OCI-LY7 (cell line): ENCODE measurements at regions not wholly inside any gene's neighbourhood (a gene's known extent, or its start where the extent isn't known, plus 50 kb on each side); places are given as distances from the start of the nearest gene placed in this dataset.

ENCODE experiments used
- BruUV-seq: library from RNA; stranded (reverse); fragments of 400-500 nt; replicated peaks from 2 replicates; lab custom pipeline; 2021; lab: Mats Ljungman, UMichigan
- CTCF ChIA-PET: fragments of 300-600 bp; sonication (Branson Sonifier 250); formaldehyde crosslinking; loops from one replicate; lab custom pipeline; 2022; ENCODE audit warnings: antibody characterized with exemption; ENCODE audit not compliant: unreplicated experiment; lab: Charles Lee
- POLR2A ChIA-PET: fragments of 300-600 bp; sonication (Branson Sonifier 250); formaldehyde crosslinking; loops from one replicate; lab custom pipeline; 2022; ENCODE audit warnings: antibody characterized with exemption; lab: Charles Lee
- DNase-seq: peaks from one replicate; pipeline ENCODE4 v3.0.0-alpha.2; 2015; ENCODE audit warnings: low spot score
- H2AFZ ChIP-seq: fragments of 200-600 bp; sonication (generic), shearing (Covaris generic); 2 replicates; pipeline ENCODE4 v1.6.1; 2014; ENCODE audit warnings: mild to moderate bottlenecking, antibody characterized with exemption, low read length, moderate library complexity
- H3K27ac ChIP-seq: fragments of 200-600 bp; sonication (generic); 2 replicates; pipeline ENCODE4 v1.5.1; 2014; ENCODE audit warnings: mixed run types, low read depth, mild to moderate bottlenecking, moderate library complexity, low read length, inconsistent platforms; ENCODE audit not compliant: poor library complexity, severe bottlenecking
- H3K36me3 ChIP-seq: fragments of 200-600 bp; sonication (generic); 2 replicates; pipeline ENCODE4 v1.6.1; 2014; ENCODE audit warnings: mild to moderate bottlenecking, antibody characterized with exemption, low read length, moderate library complexity, mixed read lengths; ENCODE audit not compliant: insufficient read depth
- H3K4me1 ChIP-seq: fragments of 200-600 bp; sonication (generic); 2 replicates; pipeline ENCODE4 v1.5.1; 2014; ENCODE audit warnings: mild to moderate bottlenecking, low read length; ENCODE audit not compliant: insufficient read depth, poor library complexity, severe bottlenecking
- H3K4me2 ChIP-seq: fragments of 200-600 bp; sonication (generic); 2 replicates; pipeline ENCODE4 v1.6.1; 2014; ENCODE audit warnings: mild to moderate bottlenecking, low read length
- H3K4me3 ChIP-seq: fragments of 200-600 bp; sonication (generic); 2 replicates; pipeline ENCODE4 v1.5.1; 2014; ENCODE audit warnings: mild to moderate bottlenecking, low read depth, low read length; ENCODE audit not compliant: poor library complexity, severe bottlenecking
- H3K79me2 ChIP-seq: fragments of 200-600 bp; sonication (generic); 2 replicates; pipeline ENCODE4 v1.6.1; 2016; ENCODE audit warnings: low read depth, mild to moderate bottlenecking, low read length, moderate library complexity, mixed read lengths; ENCODE audit not compliant: insufficient read depth
- H3K9me2 ChIP-seq: fragments of 200-600 bp; sonication (generic); 2 replicates; pipeline ENCODE4 v1.6.1; 2016; ENCODE audit warnings: mild to moderate bottlenecking, low read length, mixed read lengths; ENCODE audit not compliant: insufficient read depth
- H3K9me3 ChIP-seq: fragments of 200-600 bp; sonication (generic); 2 replicates; pipeline ENCODE4 v1.6.1; 2014; ENCODE audit warnings: mild to moderate bottlenecking, mixed run types, low read length, mixed read lengths
- H4K20me1 ChIP-seq: fragments of 200-600 bp; sonication (generic); 2 replicates; pipeline ENCODE4 v1.6.1; 2014; ENCODE audit warnings: mild to moderate bottlenecking, antibody characterized with exemption, low read length, moderate library complexity, mixed read lengths; ENCODE audit not compliant: insufficient read depth
- CTCF ChIP-seq: fragments of 200-600 bp; sonication (generic); conservative IDR thresholded peaks from 2 replicates; pipeline ENCODE4 v1.5.1; 2014; ENCODE audit warnings: mild to moderate bottlenecking, antibody characterized with exemption, low read length, moderate library complexity, mixed read lengths
- EZH2phosphoT487 ChIP-seq: fragments of 200-600 bp; sonication (generic); IDR thresholded peaks from 2 replicates; pipeline ENCODE4 v1.6.1; 2018; ENCODE audit warnings: low read depth, borderline replicate concordance, mild to moderate bottlenecking, mixed run types, antibody characterized with exemption, low read length, moderate library complexity, mixed read lengths
- intact Hi-C: fragments of 100-400 bp; cut with micrococcal nuclease; formaldehyde crosslinking; loops from one replicate; pipeline ENCODE4 v1.10.0; 2022; ENCODE audit not compliant: unreplicated experiment

DNA sequence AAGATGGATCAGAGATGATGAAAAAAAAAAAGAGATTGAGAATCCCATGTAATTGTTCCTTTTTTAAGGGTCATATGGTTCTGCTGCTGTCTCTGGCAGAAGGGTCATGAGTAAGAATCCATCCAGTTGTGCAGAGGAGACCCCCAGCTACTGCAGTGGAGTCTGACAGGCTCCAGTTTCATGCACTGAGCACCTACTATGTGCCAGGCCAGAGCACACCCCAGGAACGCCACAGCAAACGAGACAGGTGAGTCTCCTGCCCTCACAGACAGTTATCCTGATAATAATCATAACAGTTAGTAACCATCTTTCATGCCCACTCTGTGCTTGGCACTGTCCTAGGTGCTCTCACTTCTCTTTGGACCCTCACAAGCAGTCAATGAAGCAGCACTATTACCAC is 420.0 kb downstream of the MATN1 start:
- intact Hi-C loops, result no loop called here
- Histone ChIP-seq H3K9me2 (no peaks in the 10 kb centered on the region), H3K27ac (no peak overlapping the region), H3K4me1 (no peaks in the 10 kb centered on the region), H3K4me3 (no peak overlapping the region), H4K20me1 (no peaks in the 10 kb centered on the region), H3K9me3 (no peaks in the 10 kb centered on the region), H3K36me3 (no peaks in the 10 kb centered on the region), H3K79me2 (no peaks in the 10 kb centered on the region), H2AFZ (no peak overlapping the region), H3K4me2 (no peak overlapping the region)
- CTCF ChIA-PET, result no interaction called here
- DNase-seq, result no peak
- POLR2A ChIA-PET, result no interaction called here
- BruUV-seq, result no TSS peak
- TF ChIP-seq EZH2phosphoT487, result no peak
- TF ChIP-seq CTCF, result no peak

GRCh38 chr1:30302858-30303257 is 420.5 kb downstream of the MATN1 start:
- no peak overlapping the region for H2AFZ ChIP-seq
- no peak for DNase-seq
- H3K4me2 ChIP-seq, result no peak overlapping the region
- ChIA-PET POLR2A (interaction anchor here (0.6 kb wide), 1 partner anchor 29 kb away, joined by 3 read pairs; no protein-coding TSS in a partner anchor), CTCF (no interaction called here)
- no peaks in the 10 kb centered on the region for H3K79me2 ChIP-seq
- no peak overlapping the region for H3K27ac ChIP-seq
- intact Hi-C loops, result no loop called here
- H3K4me3 ChIP-seq, result no peak overlapping the region
- H3K4me1 ChIP-seq, result no peaks in the 10 kb centered on the region
- TF ChIP-seq CTCF (no peak), EZH2phosphoT487 (no peak)
- no peaks in the 10 kb centered on the region for H4K20me1 ChIP-seq
- no peaks in the 10 kb centered on the region for H3K36me3 ChIP-seq
- H3K9me3 ChIP-seq, result no peaks in the 10 kb centered on the region
- H3K9me2 ChIP-seq, result no peaks in the 10 kb centered on the region
- no TSS peak for BruUV-seq

- CTCF ChIA-PET, result no interaction called here
These were observed 422.7 kb downstream of the MATN1 start for GRCh38 chr1:30300669-30301068.

More at GRCh38 chr1:30300669-30301068, 422.7 kb downstream of the MATN1 start:
- no peaks in the 10 kb centered on the region for H3K4me1 ChIP-seq
- TF ChIP-seq CTCF (no peak), EZH2phosphoT487 (no peak)
- no peaks in the 10 kb centered on the region for H4K20me1 ChIP-seq
- H3K9me2 ChIP-seq, result no peaks in the 10 kb centered on the region
- H2AFZ ChIP-seq, result no peak overlapping the region
- H3K36me3 ChIP-seq, result no peaks in the 10 kb centered on the region
- no TSS peak for BruUV-seq
- no peak overlapping the region for H3K4me3 ChIP-seq
- H3K27ac ChIP-seq, result no peak overlapping the region
- H3K79me2 ChIP-seq, result no peaks in the 10 kb centered on the region
- POLR2A ChIA-PET, result no interaction called here
- H3K9me3 ChIP-seq, result no peaks in the 10 kb centered on the region
- no peak overlapping the region for H3K4me2 ChIP-seq
- no peak for DNase-seq
- intact Hi-C loops, result no loop called here
